ENCODE measurements at regions not wholly inside any gene's neighbourhood (a gene's known extent, or its start where the extent isn't known, plus 50 kb on each side); places are given as distances from the start of the nearest gene placed in this dataset.
"Not testable (repeated sequence)": the region's sequence is repeated elsewhere in the genome, so short reads cannot be mapped to it uniquely, and the experiment has no call there.

GRCh38 chr3:75288972-75289574 lies 375.1 kb upstream of the FRG2C start:
- H3K18ac ChIP-seq (ENCODE audit: low read length); H2AK5ac ChIP-seq (ENCODE audit: low read depth, low read length); H2AFZ ChIP-seq (ENCODE audit: low read length); H4K8ac ChIP-seq (ENCODE audit: low read depth, low read length); H2BK15ac ChIP-seq (ENCODE audit: low read length); H3K27me3 ChIP-seq (ENCODE audit: control insufficient read depth in 3 of 3, insufficient read depth in 3 of 3, low read depth in 1 of 3, low read length in 3 of 3); H3K9me3 ChIP-seq (replicated peaks in 1 of 2; ENCODE audit: control insufficient read depth in 2 of 2, insufficient read depth in 1 of 2, low read depth in 1 of 2, low read length in 2 of 2); DNase-seq (ENCODE audit: low spot score); H2BK120ac ChIP-seq (ENCODE audit: low read depth, low read length); H3K36me3 ChIP-seq (replicated peaks in 1 of 2; ENCODE audit: control insufficient read depth in 2 of 2, insufficient read depth in 2 of 2, low read length in 2 of 2); H3K4me2 ChIP-seq (ENCODE audit: insufficient read depth, low read length, poor library complexity, severe bottlenecking); H3K4ac ChIP-seq (ENCODE audit: low read length); H4K91ac ChIP-seq (ENCODE audit: low read depth, low read length, poor library complexity); H3K23ac ChIP-seq (ENCODE audit: low read depth, low read length, poor library complexity); H2BK5ac ChIP-seq (ENCODE audit: low read length); H3K14ac ChIP-seq (ENCODE audit: low read length); H3K27ac ChIP-seq (replicated peaks; ENCODE audit: low read length); H3K9ac ChIP-seq (ENCODE audit: low read depth, low read length, poor library complexity); H3K79me1 ChIP-seq (ENCODE audit: low read depth, low read length); H3K4me1 ChIP-seq (ENCODE audit: control insufficient read depth in 2 of 2, insufficient read depth in 1 of 2, low read depth in 1 of 2, low read length in 2 of 2); H2BK12ac ChIP-seq (ENCODE audit: low read length); H3K4me3 ChIP-seq (ENCODE audit: low read length in 2 of 2): not testable (repeated sequence)
- WGBS, 2 donors (ENCODE audit: extremely low coverage in 2 of 2, insufficient read length in 2 of 2, insufficient replicate concordance in 1 of 2): no CpG with 5 or more reads among the region's 40 CpGs

- Histone ChIP-seq H3K27ac (replicated peaks; ENCODE audit: low read length) (no peak overlapping the region), H4K8ac (ENCODE audit: low read depth, low read length) (no peak overlapping the region), H4K91ac (ENCODE audit: low read depth, low read length, poor library complexity) (no peak overlapping the region), H2AFZ (ENCODE audit: low read length) (peak overlapping the region; percentile 9), H2BK120ac (ENCODE audit: low read depth, low read length) (no peak overlapping the region), H3K27me3 (ENCODE audit: control insufficient read depth in 3 of 3, insufficient read depth in 3 of 3, low read depth in 1 of 3, low read length in 3 of 3) (no peaks in the 10 kb centered on the region), H3K4me1 (ENCODE audit: control insufficient read depth in 2 of 2, insufficient read depth in 1 of 2, low read depth in 1 of 2, low read length in 2 of 2) (no peaks in the 10 kb centered on the region), H3K79me1 (ENCODE audit: low read depth, low read length) (no peaks in the 10 kb centered on the region), H3K4me3 (ENCODE audit: low read length in 2 of 2) (no peak overlapping the region), H3K18ac (ENCODE audit: low read length) (no peak overlapping the region), H2AK5ac (ENCODE audit: low read depth, low read length) (no peak overlapping the region), H3K9ac (ENCODE audit: low read depth, low read length, poor library complexity) (no peak overlapping the region), H2BK5ac (ENCODE audit: low read length) (no peak overlapping the region), H3K36me3 (replicated peaks in 1 of 2; ENCODE audit: control insufficient read depth in 2 of 2, insufficient read depth in 2 of 2, low read length in 2 of 2) (peaks cover 0 to 2% of the 10 kb centered on the region in 2 donors), H3K14ac (ENCODE audit: low read length) (no peak overlapping the region), H3K9me3 (replicated peaks in 1 of 2; ENCODE audit: control insufficient read depth in 2 of 2, insufficient read depth in 1 of 2, low read depth in 1 of 2, low read length in 2 of 2) (peaks cover 0 to 2% of the 10 kb centered on the region in 2 donors), H2BK15ac (ENCODE audit: low read length) (no peak overlapping the region), H3K23ac (ENCODE audit: low read depth, low read length, poor library complexity) (no peak overlapping the region), H3K4me2 (ENCODE audit: insufficient read depth, low read length, poor library complexity, severe bottlenecking) (no peak overlapping the region), H3K4ac (ENCODE audit: low read length) (no peak overlapping the region), H2BK12ac (ENCODE audit: low read length) (no peak overlapping the region)
- WGBS, 2 donors (ENCODE audit: extremely low coverage in 2 of 2, insufficient read length in 2 of 2, insufficient replicate concordance in 1 of 2): no CpG with 5 or more reads among the region's 4 CpGs
- peak; percentile 29 for DNase-seq (ENCODE audit: low spot score)
Observed at GRCh38 chr3:75294124-75294523, 370.0 kb upstream of the FRG2C start.

GRCh38 chr3:75295013-75295412 lies 369.1 kb upstream of the FRG2C start:
- Histone ChIP-seq H2BK5ac (ENCODE audit: low read length) (no peak overlapping the region), H2AK5ac (ENCODE audit: low read depth, low read length) (no peak overlapping the region), H3K18ac (ENCODE audit: low read length) (no peak overlapping the region), H3K23ac (ENCODE audit: low read depth, low read length, poor library complexity) (no peak overlapping the region), H2BK15ac (ENCODE audit: low read length) (no peak overlapping the region), H3K14ac (ENCODE audit: low read length) (no peak overlapping the region), H3K36me3 (replicated peaks in 1 of 2; ENCODE audit: control insufficient read depth in 2 of 2, insufficient read depth in 2 of 2, low read length in 2 of 2) (peaks cover 0 to 2% of the 10 kb centered on the region in 2 donors), H3K4me2 (ENCODE audit: insufficient read depth, low read length, poor library complexity, severe bottlenecking) (no peak overlapping the region), H3K9me3 (replicated peaks in 1 of 2; ENCODE audit: control insufficient read depth in 2 of 2, insufficient read depth in 1 of 2, low read depth in 1 of 2, low read length in 2 of 2) (peaks cover 0 to 2% of the 10 kb centered on the region in 2 donors), H4K91ac (ENCODE audit: low read depth, low read length, poor library complexity) (no peak overlapping the region), H2BK120ac (ENCODE audit: low read depth, low read length) (no peak overlapping the region), H2BK12ac (ENCODE audit: low read length) (no peak overlapping the region), H3K4me1 (ENCODE audit: control insufficient read depth in 2 of 2, insufficient read depth in 1 of 2, low read depth in 1 of 2, low read length in 2 of 2) (no peaks in the 10 kb centered on the region), H4K8ac (ENCODE audit: low read depth, low read length) (no peak overlapping the region), H3K27ac (replicated peaks; ENCODE audit: low read length) (no peak overlapping the region), H3K4me3 (ENCODE audit: low read length in 2 of 2) (no peak overlapping the region), H3K9ac (ENCODE audit: low read depth, low read length, poor library complexity) (no peak overlapping the region), H2AFZ (ENCODE audit: low read length) (no peak overlapping the region), H3K4ac (ENCODE audit: low read length) (no peak overlapping the region), H3K79me1 (ENCODE audit: low read depth, low read length) (no peaks in the 10 kb centered on the region), H3K27me3 (ENCODE audit: control insufficient read depth in 3 of 3, insufficient read depth in 3 of 3, low read depth in 1 of 3, low read length in 3 of 3) (no peaks in the 10 kb centered on the region)
- WGBS, 2 donors (ENCODE audit: extremely low coverage in 2 of 2, insufficient read length in 2 of 2, insufficient replicate concordance in 1 of 2): no CpG with 5 or more reads among the region's 7 CpGs
- no peak for DNase-seq (ENCODE audit: low spot score)

GRCh38 chr3:75296858-75297257 lies 367.3 kb upstream of the FRG2C start:
- H3K4me1 ChIP-seq (ENCODE audit: control insufficient read depth in 2 of 2, insufficient read depth in 1 of 2, low read depth in 1 of 2, low read length in 2 of 2): no peaks in the 10 kb centered on the region
- H3K36me3 ChIP-seq (replicated peaks in 1 of 2; ENCODE audit: control insufficient read depth in 2 of 2, insufficient read depth in 2 of 2, low read length in 2 of 2): peaks cover 0 to 2% of the 10 kb centered on the region in 2 donors
- no peak overlapping the region for H2AK5ac ChIP-seq (ENCODE audit: low read depth, low read length)
- DNase-seq (ENCODE audit: low spot score): no peak
- H2BK120ac ChIP-seq (ENCODE audit: low read depth, low read length): no peak overlapping the region
- no peak overlapping the region for H2BK12ac ChIP-seq (ENCODE audit: low read length)
- H2BK15ac ChIP-seq (ENCODE audit: low read length): no peak overlapping the region
- H3K14ac ChIP-seq (ENCODE audit: low read length): no peak overlapping the region
- no peak overlapping the region for H3K23ac ChIP-seq (ENCODE audit: low read depth, low read length, poor library complexity)
- no peak overlapping the region for H2BK5ac ChIP-seq (ENCODE audit: low read length)
- no peak overlapping the region for H3K27ac ChIP-seq (replicated peaks; ENCODE audit: low read length)
- no peak overlapping the region for H2AFZ ChIP-seq (ENCODE audit: low read length)
- no peak overlapping the region for H3K4me3 ChIP-seq (ENCODE audit: low read length in 2 of 2)
- H3K9me3 ChIP-seq (replicated peaks in 1 of 2; ENCODE audit: control insufficient read depth in 2 of 2, insufficient read depth in 1 of 2, low read depth in 1 of 2, low read length in 2 of 2): peaks cover 0 to 2% of the 10 kb centered on the region in 2 donors
- no peaks in the 10 kb centered on the region for H3K27me3 ChIP-seq (ENCODE audit: control insufficient read depth in 3 of 3, insufficient read depth in 3 of 3, low read depth in 1 of 3, low read length in 3 of 3)
- no peak overlapping the region for H3K9ac ChIP-seq (ENCODE audit: low read depth, low read length, poor library complexity)
- no peak overlapping the region for H4K8ac ChIP-seq (ENCODE audit: low read depth, low read length)
- H3K4ac ChIP-seq (ENCODE audit: low read length): no peak overlapping the region
- no peaks in the 10 kb centered on the region for H3K79me1 ChIP-seq (ENCODE audit: low read depth, low read length)
- no peak overlapping the region for H3K18ac ChIP-seq (ENCODE audit: low read length)
- WGBS, 2 donors (ENCODE audit: extremely low coverage in 2 of 2, insufficient read length in 2 of 2, insufficient replicate concordance in 1 of 2): no CpG with 5 or more reads among the region's 3 CpGs
- H4K91ac ChIP-seq (ENCODE audit: low read depth, low read length, poor library complexity): no peak overlapping the region
- no peak overlapping the region for H3K4me2 ChIP-seq (ENCODE audit: insufficient read depth, low read length, poor library complexity, severe bottlenecking)

All from neuronal stem cell (in vitro differentiated cells).